Natural killer cell treated with Interleukin-12 subunit alpha and Interleukin-12 subunit beta and Interleukin-15 and Interleukin-18, amount 100 ng/mL, for 72 hours (primary cell): ENCODE measurements at regions not wholly inside any gene's neighbourhood (a gene's known extent, or its start where the extent isn't known, plus 50 kb on each side); places are given as distances from the start of the nearest gene placed in this dataset.

Experiments
- ATAC-seq, 2 donors: fragments of 150-1000 bp; cut with Tn5 transposase in 1 of 2; sonication (Bioruptor Pico), chemical (Tn5 transposase) in 1 of 2; 2 replicates each; pipeline ENCODE4 v1.10.0; 2021
- DNase-seq: peaks from one replicate; pipeline ENCODE4 v3.0.0; 2022; ENCODE audit warnings: low spot score
- H3K27ac Mint-ChIP-seq, 2 donors: 1 replicate in 1 of 2; 2 replicates in 1 of 2; pipeline ENCODE4 v1.8.0; 2022; ENCODE audit warnings: mixed read lengths in 2 of 2, mild to moderate bottlenecking in 1 of 2, moderate library complexity in 1 of 2
- H3K27me3 Mint-ChIP-seq, 2 donors: 1 replicate in 1 of 2; 2 replicates in 1 of 2; pipeline ENCODE4 v1.8.0; 2022; ENCODE audit warnings: mixed read lengths in 2 of 2
- H3K36me3 Mint-ChIP-seq: one replicate; pipeline ENCODE4 v1.8.0; 2022; ENCODE audit warnings: mixed read lengths
- H3K4me1 Mint-ChIP-seq, 2 donors: 1 replicate in 1 of 2; 2 replicates in 1 of 2; pipeline ENCODE4 v1.8.0; 2022; ENCODE audit warnings: low read depth in 2 of 2, mixed read lengths in 2 of 2, mild to moderate bottlenecking in 1 of 2
- H3K4me3 Mint-ChIP-seq: one replicate; pipeline ENCODE4 v1.8.0; 2022; ENCODE audit warnings: mixed read lengths
- H3K9me3 Mint-ChIP-seq: 2 replicates; pipeline ENCODE4 v1.8.0; 2022; ENCODE audit warnings: mixed read lengths

DNA sequence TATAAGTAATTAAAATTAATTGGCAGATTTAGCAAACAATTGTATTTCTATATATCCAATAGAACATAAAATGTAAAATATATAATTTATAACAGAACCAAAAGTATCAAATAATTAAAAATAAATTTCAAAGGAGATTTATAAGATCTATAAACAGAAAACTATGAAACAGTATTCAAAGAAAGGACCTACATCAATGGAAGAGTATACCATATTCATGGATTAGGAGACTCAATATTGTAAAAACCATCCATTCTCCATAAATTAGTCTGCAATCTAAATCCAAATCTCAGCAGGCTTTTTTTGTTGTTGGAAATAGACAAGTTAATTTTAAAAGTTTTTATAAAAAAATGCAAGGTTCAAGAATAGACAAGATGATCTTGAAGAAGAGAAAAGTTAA, 149.0 kb upstream of the RUNX3 start:
- Mint-ChIP-seq H3K36me3 (no peaks in the 10 kb centered on the region), H3K9me3 (no peaks in the 10 kb centered on the region), H3K4me3 (no peak overlapping the region), H3K27me3 (peaks cover 5 to 13% of the 10 kb centered on the region in 2 donors), H3K27ac (no peak overlapping the region), H3K4me1 (peaks cover 10 to 23% of the 10 kb centered on the region in 2 donors)
- ATAC-seq = no peak
- no peak for DNase-seq

DNA sequence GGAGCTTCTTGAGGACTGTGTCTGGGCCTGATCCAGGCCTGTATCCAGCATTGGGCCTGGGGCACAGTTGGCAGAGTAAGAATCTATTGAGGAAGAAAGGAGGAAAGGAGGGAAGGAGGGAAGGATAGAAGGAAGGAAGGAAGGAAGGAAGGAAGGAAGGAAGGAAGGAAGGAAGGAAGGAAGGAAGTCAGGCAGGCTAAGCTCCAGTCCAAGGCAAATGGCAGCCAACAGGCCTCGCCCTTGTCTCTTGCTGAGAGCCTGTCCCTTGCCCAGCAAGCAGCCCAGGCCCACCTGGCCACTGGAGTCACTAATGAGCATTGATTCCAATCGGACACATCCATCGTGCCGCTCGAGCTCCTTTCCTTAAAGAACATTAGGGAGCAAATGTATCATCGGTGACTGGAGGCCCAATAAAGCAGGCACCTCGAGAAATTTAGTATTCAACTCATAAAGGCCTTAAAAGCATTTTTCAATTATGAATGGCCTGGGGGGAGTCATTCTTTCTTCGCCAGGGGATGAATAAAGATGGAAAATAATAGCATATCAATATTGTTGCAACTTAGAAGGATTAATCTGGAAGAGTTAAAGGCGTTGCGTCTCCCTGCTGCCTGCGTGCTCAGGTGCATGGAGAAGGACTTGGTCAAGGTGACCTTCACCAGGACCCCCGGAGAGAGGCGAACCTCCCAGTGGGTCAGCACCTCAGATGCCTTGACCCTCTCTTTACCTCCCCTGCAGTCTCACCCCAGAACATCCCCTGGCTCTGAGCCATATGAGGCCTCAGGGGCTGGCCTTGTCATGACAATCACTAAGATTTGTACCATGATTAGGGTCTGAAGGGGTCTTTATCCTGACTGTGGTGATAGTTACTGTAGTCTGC, 144.5 kb upstream of the RUNX3 start:
- peaks cover 5 to 7% of the 10 kb centered on the region in 2 donors for H3K4me1 Mint-ChIP-seq
- H3K4me3 Mint-ChIP-seq = no peak overlapping the region
- ATAC-seq (no peak), DNase-seq (no peak)
- H3K9me3 Mint-ChIP-seq = no peaks in the 10 kb centered on the region
- peaks cover 27 to 29% of the 10 kb centered on the region in 2 donors for H3K27me3 Mint-ChIP-seq
- no peaks in the 10 kb centered on the region for H3K36me3 Mint-ChIP-seq
- peak overlapping the region in 1 of 2 donors; percentile 44 for H3K27ac Mint-ChIP-seq

DNA sequence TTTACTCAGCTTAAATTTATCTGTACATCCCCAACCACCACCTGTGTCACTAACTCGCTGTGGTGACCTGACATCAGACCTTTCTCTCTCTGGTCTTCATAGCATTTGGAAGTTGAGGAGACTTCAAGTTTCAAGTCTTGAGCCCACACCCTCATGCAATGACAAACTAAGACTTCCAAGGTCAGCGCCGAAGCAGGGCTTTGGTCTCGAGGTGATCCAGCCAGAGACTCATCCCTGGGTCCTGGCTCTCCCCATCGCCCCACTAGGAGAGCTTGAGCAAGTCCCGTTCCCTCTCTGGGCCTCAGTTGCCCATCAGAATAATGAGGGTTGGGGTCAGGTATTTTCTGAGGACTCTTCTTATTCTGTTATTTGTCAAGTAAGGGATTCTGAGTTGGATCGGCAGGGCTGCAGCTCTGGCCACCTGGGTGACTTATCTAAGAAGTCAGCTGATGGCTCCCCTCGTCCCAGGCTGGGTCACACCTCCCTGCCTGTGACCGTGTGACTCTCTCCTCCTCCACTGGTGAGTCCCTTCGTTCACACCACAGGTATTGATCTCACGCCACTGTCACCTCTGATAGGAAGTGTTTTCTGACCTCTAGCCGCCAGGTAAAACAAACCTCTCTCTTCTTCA, 143.7 kb upstream of the RUNX3 start:
- H3K27ac Mint-ChIP-seq = peak overlapping the region in 1 of 2 donors; percentile 44
- H3K9me3 Mint-ChIP-seq = no peaks in the 10 kb centered on the region
- peaks cover 5 to 9% of the 10 kb centered on the region in 2 donors for H3K4me1 Mint-ChIP-seq
- ATAC-seq = no peak
- peaks cover 27 to 29% of the 10 kb centered on the region in 2 donors for H3K27me3 Mint-ChIP-seq
- DNase-seq = no peak
- no peaks in the 10 kb centered on the region for H3K36me3 Mint-ChIP-seq
- no peak overlapping the region for H3K4me3 Mint-ChIP-seq

DNA sequence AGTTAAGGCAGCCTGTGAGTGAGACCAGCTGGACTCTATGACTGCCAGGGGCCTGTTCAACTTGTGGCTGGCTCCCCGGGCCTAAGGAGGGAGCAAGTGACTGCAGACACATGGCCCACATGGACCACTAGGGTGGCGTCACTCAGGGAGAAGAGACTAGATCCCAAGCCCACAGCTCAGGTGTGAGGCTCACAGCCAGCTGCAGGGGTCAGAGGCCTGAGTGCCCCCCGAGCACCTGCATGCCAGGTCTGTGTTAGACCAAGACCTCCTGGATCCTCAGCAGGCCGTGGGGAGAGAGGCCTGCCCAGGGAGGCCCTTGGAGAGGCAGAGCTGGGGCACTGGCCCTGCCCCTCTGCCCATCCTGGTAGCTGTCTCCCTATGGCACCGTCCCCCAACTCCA, 142.4 kb upstream of the RUNX3 start:
- peak overlapping the region in 1 of 2 donors; percentile 21 for H3K27ac Mint-ChIP-seq
- ATAC-seq = no peak

DNA sequence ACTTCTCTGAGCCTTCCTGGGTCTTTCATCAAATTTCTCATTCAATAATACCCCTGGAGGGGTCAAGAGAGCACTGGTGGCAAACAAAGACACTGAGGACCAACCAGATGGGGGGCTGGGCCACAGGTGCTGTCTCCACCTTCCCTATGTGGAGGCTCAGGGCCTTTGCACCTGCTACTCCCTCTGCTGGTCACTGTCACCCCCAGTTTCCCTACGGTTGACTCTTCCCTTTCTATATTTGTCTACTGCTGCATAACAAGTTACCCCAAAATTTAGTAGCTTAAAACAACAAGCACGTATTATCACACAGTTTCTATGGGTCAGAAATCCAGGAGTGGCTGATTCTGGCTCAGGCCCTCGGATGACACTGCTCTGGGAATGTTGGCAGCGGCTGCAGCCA, 138.8 kb upstream of the RUNX3 start:
- Mint-ChIP-seq H3K36me3 (no peaks in the 10 kb centered on the region), H3K27me3 (peaks cover 27 to 28% of the 10 kb centered on the region in 2 donors), H3K4me1 (peaks cover 39 to 47% of the 10 kb centered on the region in 2 donors), H3K9me3 (no peaks in the 10 kb centered on the region), H3K27ac (no peak overlapping the region), H3K4me3 (no peak overlapping the region)
- no peak for DNase-seq
- no peak for ATAC-seq

More for the DNA sequence above, 142.4 kb upstream of the RUNX3 start:
- DNase-seq = no peak
- Mint-ChIP-seq H3K4me1 (peaks cover 5 to 17% of the 10 kb centered on the region in 2 donors), H3K36me3 (no peaks in the 10 kb centered on the region), H3K9me3 (no peaks in the 10 kb centered on the region), H3K27me3 (peaks cover 27 to 33% of the 10 kb centered on the region in 2 donors), H3K4me3 (no peak overlapping the region)

DNA sequence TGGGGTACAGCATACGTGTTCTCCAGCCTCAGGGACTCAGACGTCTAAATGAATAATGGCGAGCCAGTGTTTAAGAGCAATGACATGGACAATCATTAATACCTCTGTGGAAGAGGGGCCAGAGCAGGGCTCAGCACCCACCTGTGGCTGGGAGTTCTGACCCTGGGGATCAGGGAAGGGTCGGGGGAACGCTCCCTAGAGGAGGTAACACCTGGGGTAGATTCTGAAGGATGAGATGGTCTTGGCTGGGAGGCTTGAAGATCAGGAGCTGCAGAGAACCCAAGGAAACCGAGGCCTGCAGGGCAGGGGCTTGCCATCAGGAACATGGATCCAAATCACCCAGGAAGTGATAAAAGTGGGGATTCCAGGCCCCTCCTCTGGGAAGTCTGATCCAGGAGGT, 138.2 kb upstream of the RUNX3 start:
- H3K9me3 Mint-ChIP-seq = no peaks in the 10 kb centered on the region
- H3K27ac Mint-ChIP-seq = no peak overlapping the region
- H3K4me1 Mint-ChIP-seq = peaks cover 44 to 51% of the 10 kb centered on the region in 2 donors
- DNase-seq (no peak), ATAC-seq (no peak)
- H3K27me3 Mint-ChIP-seq = peaks cover 25 to 27% of the 10 kb centered on the region in 2 donors
- H3K36me3 Mint-ChIP-seq = no peaks in the 10 kb centered on the region
- no peak overlapping the region for H3K4me3 Mint-ChIP-seq

DNA sequence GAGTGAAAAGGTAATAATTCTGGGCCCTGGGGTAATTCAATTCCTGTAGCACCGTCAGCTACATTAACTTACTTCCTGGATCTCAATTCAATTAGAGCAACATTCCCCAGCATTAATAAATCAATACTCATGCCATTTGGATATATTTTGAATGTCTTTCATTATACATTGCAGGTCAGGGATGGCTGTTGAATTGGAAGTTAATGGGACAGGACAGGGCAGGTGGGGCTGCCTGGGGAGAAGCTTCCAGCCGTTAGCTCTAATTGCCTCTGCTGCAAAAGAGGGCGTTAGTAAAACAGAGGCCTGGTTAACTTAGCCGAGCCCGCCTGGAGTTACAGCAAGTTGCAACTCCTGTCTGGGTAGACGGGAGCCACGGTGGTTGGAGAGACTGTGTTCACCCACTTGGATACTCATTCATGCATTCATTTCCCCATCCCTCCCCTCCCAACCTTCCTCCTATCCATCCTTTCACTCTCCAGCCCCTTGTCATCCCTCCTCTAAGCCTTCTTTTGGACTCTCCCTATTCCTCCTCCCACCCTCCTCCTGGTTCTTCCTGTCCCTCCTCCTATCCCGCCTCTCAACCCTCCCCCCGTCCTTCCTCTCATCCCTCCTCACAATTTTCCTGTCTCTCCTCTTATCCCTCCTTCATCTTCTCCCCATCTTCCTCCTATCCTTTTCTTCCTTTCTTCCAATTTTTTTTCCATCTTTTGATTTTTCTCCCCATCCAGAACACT, 137.6 kb upstream of the RUNX3 start:
- Mint-ChIP-seq H3K36me3 (no peaks in the 10 kb centered on the region), H3K4me3 (no peak overlapping the region), H3K27me3 (peaks cover 25 to 27% of the 10 kb centered on the region in 2 donors), H3K27ac (no peak overlapping the region), H3K9me3 (no peaks in the 10 kb centered on the region), H3K4me1 (peaks cover 44 to 51% of the 10 kb centered on the region in 2 donors)
- DNase-seq (no peak), ATAC-seq (no peak)

DNA sequence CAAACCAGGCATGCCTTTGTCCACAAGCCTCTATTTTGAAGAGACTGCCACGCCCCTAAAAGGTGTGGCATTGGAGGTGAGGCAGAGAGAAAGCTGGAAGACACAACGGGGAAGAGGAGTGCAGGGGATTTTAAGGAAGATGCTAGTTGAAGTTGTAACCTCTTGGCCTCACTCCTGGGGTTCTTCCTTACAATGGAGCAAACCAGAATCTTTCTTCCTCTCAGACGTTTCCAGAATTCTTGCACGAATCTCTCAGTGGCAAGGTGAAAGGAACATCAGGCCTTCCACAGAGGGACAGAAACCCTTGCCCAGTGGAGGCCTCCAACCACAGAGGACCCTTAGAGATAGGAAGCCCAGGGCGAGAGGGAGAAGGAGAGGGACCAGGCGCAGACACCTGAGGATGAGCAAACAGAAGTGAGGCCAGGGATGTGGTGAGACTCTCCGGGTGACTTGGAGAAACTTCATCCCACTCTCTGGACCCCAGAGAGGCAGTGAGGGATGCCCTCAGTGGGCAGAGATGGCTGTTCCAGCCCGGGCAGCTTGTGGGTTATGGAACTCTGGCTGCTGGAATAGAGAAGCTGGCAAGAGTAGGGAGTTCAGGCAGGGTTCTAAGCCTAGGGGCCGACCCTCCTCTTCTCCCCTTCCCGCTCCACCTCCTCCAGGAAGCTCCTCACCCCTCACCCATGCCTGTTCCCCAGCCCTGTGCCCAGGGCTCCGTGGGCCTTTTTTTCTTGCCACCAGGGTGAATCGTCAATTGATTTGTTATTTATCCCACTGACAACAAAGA, 136.8 kb upstream of the RUNX3 start:
- H3K4me3 Mint-ChIP-seq = peak overlapping the region; percentile 69
- no peaks in the 10 kb centered on the region for H3K36me3 Mint-ChIP-seq
- H3K27me3 Mint-ChIP-seq = peaks cover 24 to 27% of the 10 kb centered on the region in 2 donors
- ATAC-seq = no peak
- H3K9me3 Mint-ChIP-seq = no peaks in the 10 kb centered on the region
- DNase-seq = no peak
- peak overlapping the region in 1 of 2 donors; percentile 77 for H3K27ac Mint-ChIP-seq
- H3K4me1 Mint-ChIP-seq = peaks cover 48 to 53% of the 10 kb centered on the region in 2 donors

DNA sequence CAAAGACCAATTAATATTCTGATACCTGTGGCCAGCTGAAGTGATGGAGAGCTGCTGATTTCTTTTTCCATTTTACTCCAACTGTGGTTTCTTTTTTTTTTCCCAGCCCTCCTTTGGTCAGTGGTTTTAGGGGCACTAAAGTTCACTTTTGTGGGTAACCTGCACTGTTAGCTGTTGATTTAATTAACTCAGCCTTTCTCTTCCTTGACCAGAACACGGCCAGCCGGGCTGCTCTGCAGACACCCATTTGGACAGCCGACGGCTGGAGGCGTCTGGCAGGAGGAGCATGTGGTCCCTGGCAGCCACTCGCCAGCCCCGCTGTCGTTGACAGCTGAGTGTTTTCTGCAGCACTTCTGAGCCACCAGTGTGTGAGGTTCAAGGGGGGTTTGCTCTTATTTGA, 136.2 kb upstream of the RUNX3 start:
- no peak for ATAC-seq

DNA sequence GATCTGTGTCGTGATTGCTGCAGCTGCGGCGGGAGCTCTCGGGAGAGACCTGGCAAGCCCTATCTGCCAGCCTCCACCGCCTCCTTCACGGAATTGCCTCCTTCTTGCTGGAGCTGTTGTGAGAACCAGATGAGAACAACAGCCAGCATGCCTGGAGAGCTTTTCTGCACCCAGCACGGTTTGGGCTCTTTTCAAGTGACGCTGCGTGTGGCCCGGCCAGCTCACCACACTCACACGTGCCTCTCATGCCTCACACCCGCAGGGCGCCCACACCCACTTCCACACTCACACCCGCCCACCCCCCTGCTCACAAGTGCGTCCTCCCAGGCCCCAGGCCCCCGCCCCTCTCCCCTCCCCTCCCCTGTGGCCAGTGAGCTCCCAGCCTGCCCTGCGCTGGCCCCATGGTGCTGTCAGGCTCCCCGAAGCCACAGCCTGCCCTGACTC, 135.7 kb upstream of the RUNX3 start:
- peaks cover 51 to 55% of the 10 kb centered on the region in 2 donors for H3K4me1 Mint-ChIP-seq
- peak overlapping the region in 1 of 2 donors; percentile 77 for H3K27ac Mint-ChIP-seq
- peak; percentile 72 to 76 for ATAC-seq
- H3K9me3 Mint-ChIP-seq = no peaks in the 10 kb centered on the region
- DNase-seq = no peak
- H3K4me3 Mint-ChIP-seq = peak overlapping the region; percentile 69
- H3K27me3 Mint-ChIP-seq = peaks cover 14 to 24% of the 10 kb centered on the region in 2 donors
- no peaks in the 10 kb centered on the region for H3K36me3 Mint-ChIP-seq

More for the DNA sequence above, 136.2 kb upstream of the RUNX3 start:
- Mint-ChIP-seq H3K9me3 (no peaks in the 10 kb centered on the region), H3K27ac (peak overlapping the region in 1 of 2 donors; percentile 77), H3K4me3 (peak overlapping the region; percentile 69), H3K4me1 (peaks cover 53% of the 10 kb centered on the region in 2 donors), H3K36me3 (no peaks in the 10 kb centered on the region), H3K27me3 (peaks cover 17 to 28% of the 10 kb centered on the region in 2 donors)
- DNase-seq = no peak

DNA sequence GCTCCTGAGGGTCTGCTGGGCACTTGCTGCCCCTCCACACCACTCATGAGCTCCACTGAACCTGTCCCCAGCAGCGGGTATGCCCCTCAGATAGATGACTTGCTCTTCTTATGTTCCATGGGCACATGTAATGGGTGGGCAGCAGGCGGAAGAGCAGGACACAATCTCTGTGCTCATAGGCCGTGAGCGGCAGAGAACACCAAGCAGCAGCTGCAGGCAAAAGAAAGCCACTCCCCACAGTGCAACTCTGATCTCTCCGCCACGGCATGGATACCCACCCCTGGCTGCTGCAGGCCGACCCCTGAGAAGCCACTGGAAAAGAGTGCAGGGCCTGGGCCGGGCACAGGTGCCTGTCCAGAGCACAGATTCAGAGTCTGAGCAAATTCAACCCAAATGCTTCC, 135.2 kb upstream of the RUNX3 start:
- peaks cover 12 to 24% of the 10 kb centered on the region in 2 donors for H3K27me3 Mint-ChIP-seq

DNA sequence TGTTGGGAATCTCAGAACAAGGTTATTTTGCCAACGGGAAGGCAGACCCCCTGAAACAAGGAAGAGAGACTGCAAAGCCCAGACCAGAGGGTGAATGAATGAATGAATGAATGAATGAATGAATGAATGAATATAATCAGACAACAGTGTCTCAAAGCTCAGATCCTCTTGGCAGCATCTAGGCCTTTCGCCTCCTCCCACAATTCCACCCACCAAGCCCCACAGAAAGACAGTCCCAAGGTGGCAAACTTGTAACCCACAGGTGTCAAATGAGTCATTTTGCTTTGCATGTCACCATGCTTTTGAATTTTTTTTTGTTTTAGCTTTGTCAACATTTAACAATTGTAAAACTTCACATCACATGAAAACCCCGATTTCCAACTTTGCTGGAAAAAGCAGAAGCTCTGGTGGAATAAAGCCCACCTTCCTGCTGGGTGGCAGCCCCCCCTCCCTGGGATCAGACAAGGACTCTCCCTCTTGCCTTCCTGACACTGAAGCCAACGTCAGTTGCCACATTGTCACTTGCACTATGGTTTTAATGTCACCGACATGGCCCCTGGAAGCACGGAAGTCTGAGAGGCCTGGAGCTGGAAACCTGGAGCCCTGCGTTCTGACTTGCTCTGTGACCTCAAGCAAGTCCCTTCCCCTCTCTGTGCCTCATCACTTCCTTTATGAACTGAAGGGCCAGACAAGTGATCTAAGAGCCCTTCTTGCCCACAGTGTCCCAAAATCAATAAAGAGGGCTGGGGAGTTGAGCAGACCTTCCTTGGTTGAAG, 134.6 kb upstream of the RUNX3 start:
- ATAC-seq = peak; percentile 78 to 88
- H3K36me3 Mint-ChIP-seq = no peaks in the 10 kb centered on the region
- H3K4me3 Mint-ChIP-seq = peak overlapping the region; percentile 69
- DNase-seq = peak; percentile 74
- peaks cover 7 to 18% of the 10 kb centered on the region in 2 donors for H3K27me3 Mint-ChIP-seq
- no peaks in the 10 kb centered on the region for H3K9me3 Mint-ChIP-seq
- H3K27ac Mint-ChIP-seq = peak overlapping the region; percentile 5 to 77
- peaks cover 51 to 55% of the 10 kb centered on the region in 2 donors for H3K4me1 Mint-ChIP-seq

More for the DNA sequence above, 135.2 kb upstream of the RUNX3 start:
- DNase-seq (no peak), ATAC-seq (peak in 1 of 2 donors; percentile 4)
- peak overlapping the region; percentile 69 for H3K4me3 Mint-ChIP-seq
- peaks cover 51 to 55% of the 10 kb centered on the region in 2 donors for H3K4me1 Mint-ChIP-seq
- no peaks in the 10 kb centered on the region for H3K9me3 Mint-ChIP-seq
- peak overlapping the region; percentile 5 to 77 for H3K27ac Mint-ChIP-seq
- no peaks in the 10 kb centered on the region for H3K36me3 Mint-ChIP-seq
